GM12878 (cell line): ENCODE measurements at regions not wholly inside any gene's neighbourhood (a gene's known extent, or its start where the extent isn't known, plus 50 kb on each side); places are given as distances from the start of the nearest gene placed in this dataset.

Source experiments
- ATAC-seq: fragments of 200-7000 bp; cut with Tn5 transposase; 3 replicates; pipeline ENCODE4 v1.9.1; 2020; ENCODE audit warnings: mild to moderate bottlenecking, moderate library complexity
- BruUV-seq: library from RNA; stranded (reverse); fragments of 400-500 nt; replicated peaks from 2 replicates; lab custom pipeline; 2021; lab: Mats Ljungman, UMichigan
- CTCF ChIA-PET: fragments of 300-600 bp; sonication (Branson Sonifier 250); formaldehyde crosslinking; extraction: SDS; loops from one replicate; lab custom pipeline; 2021; ENCODE audit warnings: inconsistent platforms; lab: Yijun Ruan, JAX
- POLR2A ChIA-PET: fragments of 350-600 bp; formaldehyde crosslinking; extraction: SDS; loops from one replicate; lab custom pipeline; 2021; ENCODE audit warnings: inconsistent platforms; lab: Charles Lee
- RAD21 ChIA-PET: fragments of 300-600 bp; sonication (Branson Sonifier 250); formaldehyde crosslinking; loops from one replicate; lab custom pipeline; 2023; ENCODE audit warnings: antibody characterized with exemption; ENCODE audit not compliant: unreplicated experiment; lab: Charles Lee
- SMC1A ChIA-PET: fragments of 300-600 bp; sonication (Branson Sonifier 250); formaldehyde crosslinking; loops from one replicate; lab custom pipeline; 2023; ENCODE audit not compliant: unreplicated experiment, uncharacterized antibody; lab: Charles Lee
- DNase-seq: peaks from one replicate; pipeline ENCODE4 v3.0.0-alpha.2; 2011; ENCODE audit warnings: low read depth, low spot score
- FAIRE-seq: peaks from 3 replicates; lab custom pipeline; 2011; peaks lifted over from hg19 to GRCh38; lab: Jason Lieb, UNC
- H2AFZ ChIP-seq: 2 replicates; pipeline ENCODE4 v1.6.0; 2011; ENCODE audit warnings: low read depth, low read length, control low read depth; ENCODE audit not compliant: control insufficient read depth
- H3K27ac ChIP-seq: 2 replicates; pipeline ENCODE4 v1.5.1; 2011; ENCODE audit warnings: control low read depth; ENCODE audit not compliant: control insufficient read depth, insufficient read depth
- H3K27me3 ChIP-seq, 2 experiments: replicated peaks in 1 of 2; 2 replicates each; pipeline versions ENCODE4 v1.6.0 to v1.6.1; 2011; ENCODE audit warnings: low read length in 1 of 2; ENCODE audit not compliant: control insufficient read depth in 2 of 2, insufficient read depth in 2 of 2
- H3K36me3 ChIP-seq, 2 experiments: 2 replicates each; pipeline ENCODE4 v1.5.1; 2011; ENCODE audit warnings: low read length in 1 of 2; ENCODE audit not compliant: control insufficient read depth in 2 of 2, insufficient read depth in 2 of 2
- H3K4me1 ChIP-seq: 2 replicates; pipeline ENCODE4 v1.6.1; 2011; ENCODE audit warnings: mild to moderate bottlenecking, low read length, moderate library complexity, mixed read lengths; ENCODE audit not compliant: control insufficient read depth, insufficient read depth
- H3K4me2 ChIP-seq: 2 replicates; pipeline ENCODE4 v1.6.0; 2011; ENCODE audit warnings: control low read depth; ENCODE audit not compliant: control insufficient read depth, insufficient read depth
- H3K4me3 ChIP-seq: fragments of 200-600 bp; sonication (generic); 2 replicates; pipeline ENCODE4 v1.5.1; 2016
- H3K79me2 ChIP-seq: 2 replicates; pipeline ENCODE4 v1.6.0; 2011; ENCODE audit warnings: low read length; ENCODE audit not compliant: control insufficient read depth, insufficient read depth
- H3K9ac ChIP-seq: 2 replicates; pipeline ENCODE4 v1.8.0; 2011; ENCODE audit warnings: low read length, control low read depth, mixed read lengths; ENCODE audit not compliant: control insufficient read depth, insufficient read depth
- H3K9me3 ChIP-seq: replicated peaks from 3 replicates; pipeline ENCODE4 v1.5.1; 2011; ENCODE audit warnings: mild to moderate bottlenecking, low read length; ENCODE audit not compliant: control insufficient read depth, insufficient read depth
- H4K20me1 ChIP-seq: 2 replicates; pipeline ENCODE4 v1.6.0; 2011; ENCODE audit not compliant: control insufficient read depth, insufficient read depth
- DPF2 ChIP-seq: fragments of 450-650 bp; IDR thresholded peaks from 2 replicates; pipeline ENCODE4 v1.6.1; 2017; ENCODE audit warnings: mild to moderate bottlenecking
- ESRRA ChIP-seq: IDR thresholded peaks from 2 replicates; pipeline ENCODE4 v1.6.1; 2012; ENCODE audit warnings: mild to moderate bottlenecking, low read length, improper control_type of control experiment
- EZH2 ChIP-seq: IDR thresholded peaks from 2 replicates; pipeline ENCODE4 v1.6.1; 2012; ENCODE audit warnings: low read depth, mild to moderate bottlenecking, control low read depth, inconsistent platforms, low read length, borderline replicate concordance; ENCODE audit not compliant: control insufficient read depth
- HCFC1 ChIP-seq: fragments of 150-350 bp; IDR thresholded peaks from 2 replicates; pipeline ENCODE4 v1.6.1; 2014; ENCODE audit warnings: low read length
- PAX8 ChIP-seq: fragments of 450-650 bp; IDR thresholded peaks from 2 replicates; pipeline ENCODE4 v1.6.1; 2017; ENCODE audit warnings: mild to moderate bottlenecking, moderate library complexity
- WGBS: methylation state at CpG from one replicate; pipeline ENCODE4 v1.1.6; 2016; ENCODE audit warnings: low lambda C conversion rate; ENCODE audit not compliant: insufficient replicate concordance, insufficient coverage; ENCODE audit errors: missing lambda C conversion rate; 5-methylcytosine and 5-hydroxymethylcytosine counted together
- in situ Hi-C: fragments of 300-500 bp; cut with MboI; formaldehyde crosslinking; loops from 9 replicates; pipeline ENCODE4 v1.14.3; 2018; ENCODE audit warnings: mixed read lengths
- intact Hi-C: fragments of 100-400 bp; cut with micrococcal nuclease; formaldehyde crosslinking; loops from one replicate; pipeline ENCODE4 v1.14.2; 2022; ENCODE audit not compliant: unreplicated experiment
- TF ChIP-seq, protein P1 (sequence below): IDR thresholded peaks from 2 replicates; pipeline ENCODE4 v1.6.1; 2011; ENCODE audit warnings: low read depth, mild to moderate bottlenecking, low read length, moderate library complexity, borderline replicate concordance; ENCODE audit errors: extremely low read depth

DNA sequence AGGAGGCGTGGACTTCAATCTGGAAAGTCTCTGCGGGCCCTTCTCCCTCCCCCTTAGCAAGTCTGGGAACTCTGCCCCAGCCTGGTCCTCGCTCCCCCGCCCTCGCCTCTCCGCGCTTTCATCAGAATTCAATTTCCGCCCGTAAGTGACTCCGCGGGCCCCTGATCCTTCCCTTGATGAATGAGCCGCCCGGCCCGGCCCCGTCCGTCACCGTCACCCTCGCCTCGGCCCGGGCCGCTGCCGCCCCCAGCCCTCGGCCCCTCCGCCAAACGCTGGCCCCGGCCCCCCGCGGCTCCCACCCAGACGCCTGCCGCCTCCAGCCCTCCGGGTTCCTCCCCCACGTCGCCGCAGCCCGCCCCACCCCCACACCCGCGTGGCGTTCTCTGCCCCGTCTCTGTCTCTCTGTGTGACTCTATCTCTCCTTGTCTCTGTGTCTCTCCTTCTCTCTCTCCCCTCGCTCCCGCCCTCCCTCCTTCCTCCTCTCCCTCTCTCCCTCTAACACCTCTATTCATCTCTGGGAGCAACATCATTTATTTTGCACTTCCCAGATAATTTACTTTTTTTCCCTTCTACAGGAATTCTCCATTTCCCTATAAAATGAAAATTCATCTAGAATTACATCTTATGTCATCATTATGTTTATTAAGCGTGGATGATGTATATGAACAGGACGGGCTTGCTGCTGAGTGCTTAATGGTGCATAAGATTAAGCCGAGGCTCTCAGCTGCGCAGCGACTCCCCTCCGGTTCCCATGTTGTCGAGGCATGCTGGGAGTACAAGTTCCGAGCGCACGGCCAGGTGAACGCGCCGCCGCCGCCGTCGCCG, 91.2 kb upstream of the PAX2 start:
- H3K79me2 ChIP-seq, result no peaks in the 10 kb centered on the region
- no peak overlapping the region for H2AFZ ChIP-seq
- SMC1A ChIA-PET, result no interaction called here
- intact Hi-C loops, result no loop called here
- no peak overlapping the region for H3K4me3 ChIP-seq
- ATAC-seq (no peak; the same call in 2 of the 3 replicates), DNase-seq (no peak), FAIRE-seq (no peak)
- H3K27ac ChIP-seq, result no peak overlapping the region
- H3K27me3 ChIP-seq, result peaks cover 14 to 21% of the 10 kb centered on the region in 2 experiments
- POLR2A ChIA-PET, result no interaction called here
- BruUV-seq, result no TSS peak
- 3% methylated on average over 18 of the region's 59 CpGs for WGBS
- CTCF ChIA-PET, result interaction anchor here (0.6 kb wide), 1 partner anchor 615 kb away, joined by 3 read pairs; no protein-coding TSS in a partner anchor
- no peak overlapping the region for H3K9ac ChIP-seq
- in situ Hi-C loops, result no loop called here
- RAD21 ChIA-PET, result no interaction called here
- H4K20me1 ChIP-seq, result no peaks in the 10 kb centered on the region
- no peak for TF ChIP-seq HCFC1
- no peak for TF ChIP-seq DPF2
- TF ChIP-seq, protein P1, sequence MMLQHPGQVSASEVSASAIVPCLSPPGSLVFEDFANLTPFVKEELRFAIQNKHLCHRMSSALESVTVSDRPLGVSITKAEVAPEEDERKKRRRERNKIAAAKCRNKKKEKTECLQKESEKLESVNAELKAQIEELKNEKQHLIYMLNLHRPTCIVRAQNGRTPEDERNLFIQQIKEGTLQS, result no peak
- no peak for TF ChIP-seq ESRRA
- no peak for TF ChIP-seq PAX8
- peak; percentile 97; the same call in 1 of the 2 replicates for TF ChIP-seq EZH2
- H3K9me3 ChIP-seq, result no peaks in the 10 kb centered on the region; the same call in 2 of the 3 replicates
- H3K36me3 ChIP-seq, result no peaks in the 10 kb centered on the region
- no peak overlapping the region; the same call in 1 of the 2 replicates for H3K4me2 ChIP-seq
- no peaks in the 10 kb centered on the region for H3K4me1 ChIP-seq
